Right hindlimb (tissue), 1 donor: ENCODE measurements at regions not wholly inside any gene's neighbourhood (a gene's known extent, or its start where the extent isn't known, plus 50 kb on each side); places are given as distances from the start of the nearest gene placed in this dataset.
"Not testable (repeated sequence)": the region's sequence is repeated elsewhere in the genome, so short reads cannot be mapped to it uniquely, and the experiment has no call there.

Experiments used
- DNase-seq: peaks from one replicate; pipeline ENCODE4 v3.0.0-alpha.2; 2018

GRCh38 chr14:44873536-44873935 is 88.2 kb downstream of the KLHL28 start:
- DNase-seq = no peak

GRCh38 chr14:44866770-44867169 is 95.0 kb downstream of the KLHL28 start:
- DNase-seq = no peak

- DNase-seq = no peak
Measured at GRCh38 chr14:44866322-44866721, 95.4 kb downstream of the KLHL28 start.

GRCh38 chr14:44863271-44863670 is 98.5 kb downstream of the KLHL28 start:
- no peak for DNase-seq

- no peak for DNase-seq
Measured at GRCh38 chr14:44854114-44854513, 107.6 kb downstream of the KLHL28 start.

GRCh38 chr14:44847526-44848309 is 114.0 kb downstream of the KLHL28 start:
- DNase-seq = no peak

- DNase-seq = no peak
Measured at GRCh38 chr14:44846232-44846824, 115.4 kb downstream of the KLHL28 start.

- not testable (repeated sequence) for DNase-seq
Measured at GRCh38 chr14:44835928-44836327, 125.8 kb downstream of the KLHL28 start.

- no peak for DNase-seq
Measured at GRCh38 chr14:44833376-44834060, 128.2 kb downstream of the KLHL28 start.

GRCh38 chr14:44830371-44830770 is 131.4 kb downstream of the KLHL28 start:
- DNase-seq = no peak

GRCh38 chr14:44829021-44829420 is 132.7 kb downstream of the KLHL28 start:
- no peak for DNase-seq

GRCh38 chr14:44828023-44828422 is 133.7 kb downstream of the KLHL28 start:
- DNase-seq = no peak

GRCh38 chr14:44820230-44820964 is 141.3 kb downstream of the KLHL28 start:
- DNase-seq = no peak

GRCh38 chr14:44814196-44814595 is 147.6 kb downstream of the KLHL28 start:
- no peak for DNase-seq

GRCh38 chr14:44812672-44813071 is 149.1 kb downstream of the KLHL28 start:
- no peak for DNase-seq

- DNase-seq = no peak
Measured at GRCh38 chr14:44804391-44804790, 157.4 kb downstream of the KLHL28 start.

- DNase-seq = no peak
Measured at GRCh38 chr14:44803239-44803905, 158.4 kb downstream of the KLHL28 start.

GRCh38 chr14:44798386-44799242 is 163.1 kb downstream of the KLHL28 start:
- DNase-seq = no peak

- no peak for DNase-seq
Measured at GRCh38 chr14:44795725-44796124, 166.0 kb downstream of the KLHL28 start.

GRCh38 chr14:44791730-44792129 is 170.0 kb downstream of the KLHL28 start:
- no peak for DNase-seq

GRCh38 chr14:44788612-44789011 is 173.1 kb downstream of the KLHL28 start:
- no peak for DNase-seq

- no peak for DNase-seq
Measured at GRCh38 chr14:44785096-44785495, 176.7 kb downstream of the KLHL28 start.
